Natural killer cell (primary cell): ENCODE measurements at regions not wholly inside any gene's neighbourhood (a gene's known extent, or its start where the extent isn't known, plus 50 kb on each side); places are given as distances from the start of the nearest gene placed in this dataset.
"Not testable (repeated sequence)": the region's sequence is repeated elsewhere in the genome, so short reads cannot be mapped to it uniquely, and the experiment has no call there.

Source experiments
- ATAC-seq, 3 donors: fragments of 150-1000 bp in 2 of 3; fragments of 200-7000 bp in 1 of 3; cut with Tn5 transposase; 1 replicate in 1 of 3; 2 replicates in 2 of 3; pipeline ENCODE4 v1.10.0; 2021; ENCODE audit warnings: mild to moderate bottlenecking in 2 of 3, moderate library complexity in 2 of 3
- DNase-seq, 2 donors: peaks; one replicate each; pipeline versions ENCODE4 v3.0.0 to v3.0.0-alpha.2; 2013 to 2021; ENCODE audit warnings: mixed read lengths in 1 of 2
- H3K27ac ChIP-seq: one replicate; pipeline ENCODE4 v1.5.1; 2013; ENCODE audit warnings: mild to moderate bottlenecking, low read length
- H3K27me3 ChIP-seq: one replicate; pipeline ENCODE4 v1.6.1; 2013; ENCODE audit warnings: low read length; ENCODE audit not compliant: control insufficient read depth, insufficient read depth
- H3K36me3 ChIP-seq: one replicate; pipeline ENCODE4 v1.6.1; 2013; ENCODE audit warnings: low read length; ENCODE audit not compliant: control insufficient read depth, insufficient read depth
- H3K4me1 ChIP-seq: one replicate; pipeline ENCODE4 v1.6.1; 2013; ENCODE audit warnings: low read length; ENCODE audit not compliant: control insufficient read depth, insufficient read depth
- H3K4me3 ChIP-seq: one replicate; pipeline ENCODE4 v1.5.1; 2013; ENCODE audit warnings: low read length
- H3K9me3 ChIP-seq: one replicate; pipeline ENCODE4 v1.6.1; 2013; ENCODE audit warnings: low read length; ENCODE audit not compliant: control insufficient read depth, insufficient read depth
- H3K27ac Mint-ChIP-seq, 2 donors: one replicate each; pipeline ENCODE4 v1.8.0; 2022; ENCODE audit warnings: mild to moderate bottlenecking in 2 of 2, mixed read lengths in 2 of 2, moderate library complexity in 1 of 2
- H3K27me3 Mint-ChIP-seq, 2 donors: one replicate each; pipeline ENCODE4 v1.8.0; 2022; ENCODE audit warnings: low read depth in 2 of 2, mixed read lengths in 2 of 2
- H3K36me3 Mint-ChIP-seq: one replicate; pipeline ENCODE4 v1.8.0; 2022; ENCODE audit warnings: mixed read lengths
- H3K4me1 Mint-ChIP-seq, 2 donors: one replicate each; pipeline ENCODE4 v1.8.0; 2022; ENCODE audit warnings: mixed read lengths in 2 of 2
- H3K4me3 Mint-ChIP-seq: one replicate; pipeline ENCODE4 v1.8.0; 2022; ENCODE audit warnings: mild to moderate bottlenecking, moderate library complexity, mixed read lengths
- H3K9me3 Mint-ChIP-seq, 2 donors: one replicate each; pipeline ENCODE4 v1.8.0; 2022; ENCODE audit warnings: mixed read lengths in 2 of 2
- WGBS: methylation state at CpG from one replicate; pipeline ENCODE4 v1.1.7; 2013; ENCODE audit warnings: missing lambda C conversion rate; ENCODE audit not compliant: insufficient coverage; 5-methylcytosine and 5-hydroxymethylcytosine counted together
- intact Hi-C: fragments of 100-400 bp; cut with micrococcal nuclease; formaldehyde crosslinking; loops from one replicate; pipeline ENCODE4 v1.14.2; 2022
- TF ChIP-seq, protein P1 (sequence below): fragments of 200-600 bp; IDR thresholded peaks from one replicate; pipeline ENCODE4 v1.8.0; 2022; ENCODE audit warnings: antibody characterized with exemption

GRCh38 chr6:84882768-84883766 is 118.7 kb upstream of the TBX18 start:
- Histone ChIP-seq H3K9me3 (peaks cover 3% of the 10 kb centered on the region), H3K27me3 (no peaks in the 10 kb centered on the region), H3K27ac (no peak overlapping the region), H3K4me1 (no peaks in the 10 kb centered on the region), H3K4me3 (no peak overlapping the region), H3K36me3 (no peaks in the 10 kb centered on the region)
- TF ChIP-seq, protein P1, sequence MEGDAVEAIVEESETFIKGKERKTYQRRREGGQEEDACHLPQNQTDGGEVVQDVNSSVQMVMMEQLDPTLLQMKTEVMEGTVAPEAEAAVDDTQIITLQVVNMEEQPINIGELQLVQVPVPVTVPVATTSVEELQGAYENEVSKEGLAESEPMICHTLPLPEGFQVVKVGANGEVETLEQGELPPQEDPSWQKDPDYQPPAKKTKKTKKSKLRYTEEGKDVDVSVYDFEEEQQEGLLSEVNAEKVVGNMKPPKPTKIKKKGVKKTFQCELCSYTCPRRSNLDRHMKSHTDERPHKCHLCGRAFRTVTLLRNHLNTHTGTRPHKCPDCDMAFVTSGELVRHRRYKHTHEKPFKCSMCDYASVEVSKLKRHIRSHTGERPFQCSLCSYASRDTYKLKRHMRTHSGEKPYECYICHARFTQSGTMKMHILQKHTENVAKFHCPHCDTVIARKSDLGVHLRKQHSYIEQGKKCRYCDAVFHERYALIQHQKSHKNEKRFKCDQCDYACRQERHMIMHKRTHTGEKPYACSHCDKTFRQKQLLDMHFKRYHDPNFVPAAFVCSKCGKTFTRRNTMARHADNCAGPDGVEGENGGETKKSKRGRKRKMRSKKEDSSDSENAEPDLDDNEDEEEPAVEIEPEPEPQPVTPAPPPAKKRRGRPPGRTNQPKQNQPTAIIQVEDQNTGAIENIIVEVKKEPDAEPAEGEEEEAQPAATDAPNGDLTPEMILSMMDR = no peak
- Mint-ChIP-seq H3K4me3 (no peak overlapping the region), H3K9me3 (no peaks in the 10 kb centered on the region), H3K27me3 (no peaks in the 10 kb centered on the region), H3K36me3 (no peaks in the 10 kb centered on the region), H3K4me1 (no peaks in the 10 kb centered on the region), H3K27ac (no peak overlapping the region)
- DNase-seq = no peak
- 86% methylated on average over 9 of the region's 10 CpGs for WGBS
- intact Hi-C loops = no loop called here
- ATAC-seq = no peak

- intact Hi-C loops, H3K27me3 ChIP-seq, H3K36me3 Mint-ChIP-seq, H3K4me3 ChIP-seq, H3K27me3 Mint-ChIP-seq, H3K9me3 ChIP-seq, H3K4me1 ChIP-seq, H3K27ac Mint-ChIP-seq, H3K4me3 Mint-ChIP-seq, H3K36me3 ChIP-seq, H3K4me1 Mint-ChIP-seq, ATAC-seq, H3K27ac ChIP-seq, DNase-seq: not testable (repeated sequence)
- H3K9me3 Mint-ChIP-seq = peaks cover 9 to 11% of the 10 kb centered on the region in 2 donors
These were observed 115.0 kb upstream of the TBX18 start for GRCh38 chr6:84879385-84879784.

DNA sequence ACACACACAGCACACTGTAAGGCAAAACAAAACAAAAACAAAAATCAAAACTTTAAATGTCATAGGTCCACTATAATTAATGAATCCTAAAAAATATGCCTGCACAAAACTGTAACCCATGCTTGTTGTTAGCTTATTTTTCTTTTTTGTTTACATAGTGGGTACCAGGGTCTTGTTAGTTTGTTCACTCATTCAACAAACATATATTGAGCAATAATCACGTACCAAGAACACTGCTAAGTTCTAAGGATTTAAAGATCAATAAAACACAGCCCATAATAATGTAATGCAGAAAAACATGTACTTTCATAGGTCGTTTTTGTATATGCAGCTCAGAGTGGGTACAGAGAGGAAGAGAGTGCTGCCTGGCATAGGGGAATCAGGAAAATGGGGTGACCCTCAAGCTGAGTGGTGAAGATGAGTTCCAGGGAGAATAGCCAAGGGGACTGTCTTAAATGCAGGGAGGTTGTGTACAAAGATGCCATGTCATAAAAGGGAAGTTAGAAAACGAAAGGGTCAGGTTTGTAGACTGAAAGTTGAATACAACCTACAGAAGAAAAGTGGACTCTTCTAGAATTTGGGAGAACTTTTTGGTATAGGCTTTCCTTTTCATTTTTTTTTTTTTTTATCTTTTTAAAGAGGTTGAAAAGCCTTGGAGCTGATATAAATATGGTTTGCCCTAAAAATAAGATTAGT is 113.3 kb upstream of the TBX18 start:
- intact Hi-C loops = no loop called here
- no peaks in the 10 kb centered on the region for H3K4me1 Mint-ChIP-seq
- H3K27me3 Mint-ChIP-seq = no peaks in the 10 kb centered on the region
- H3K36me3 ChIP-seq = no peaks in the 10 kb centered on the region
- peaks cover 3% of the 10 kb centered on the region for H3K9me3 ChIP-seq
- H3K27me3 ChIP-seq = no peaks in the 10 kb centered on the region
- H3K4me3 Mint-ChIP-seq = no peak overlapping the region
- H3K4me3 ChIP-seq = no peak overlapping the region
- H3K36me3 Mint-ChIP-seq = no peaks in the 10 kb centered on the region
- TF ChIP-seq, protein P1 = no peak
- no peak overlapping the region for H3K27ac ChIP-seq
- no peak for DNase-seq
- ATAC-seq = no peak
- 44% methylated on average over 2 of the region's 3 CpGs for WGBS
- no peak overlapping the region for H3K27ac Mint-ChIP-seq
- no peaks in the 10 kb centered on the region for H3K4me1 ChIP-seq
- peaks cover 9 to 11% of the 10 kb centered on the region in 2 donors for H3K9me3 Mint-ChIP-seq

- no peak overlapping the region for H3K27ac Mint-ChIP-seq
- H3K4me1 Mint-ChIP-seq = no peaks in the 10 kb centered on the region
- ATAC-seq = no peak
- no peak overlapping the region for H3K4me3 ChIP-seq
- no peaks in the 10 kb centered on the region for H3K4me1 ChIP-seq
- 62% methylated on average over 2 of the region's 2 CpGs for WGBS
- TF ChIP-seq, protein P1 = no peak
- intact Hi-C loops = no loop called here
- no peaks in the 10 kb centered on the region for H3K27me3 Mint-ChIP-seq
- H3K9me3 ChIP-seq = peaks cover 7% of the 10 kb centered on the region
- H3K27ac ChIP-seq = no peak overlapping the region
- DNase-seq = no peak
- peaks cover 11% of the 10 kb centered on the region in 2 donors for H3K9me3 Mint-ChIP-seq
- no peak overlapping the region for H3K4me3 Mint-ChIP-seq
- no peaks in the 10 kb centered on the region for H3K36me3 Mint-ChIP-seq
- H3K27me3 ChIP-seq = no peaks in the 10 kb centered on the region
- H3K36me3 ChIP-seq = no peaks in the 10 kb centered on the region
These were observed 112.5 kb upstream of the TBX18 start for GRCh38 chr6:84876723-84877514.
